HuH-7 (cell line): ENCODE measurements at regions not wholly inside any gene's neighbourhood (a gene's known extent, or its start where the extent isn't known, plus 50 kb on each side); places are given as distances from the start of the nearest gene placed in this dataset.
A peak's percentile ranks its signal among the peaks of the same experiment; 100 is the strongest.
"Not testable (repeated sequence)": the region's sequence is repeated elsewhere in the genome, so short reads cannot be mapped to it uniquely, and the experiment has no call there.

Experiments used
- DNase-seq: peaks from one replicate; pipeline ENCODE4 v3.0.0; 2011; ENCODE audit warnings: low spot score

- no peak for DNase-seq
These were observed 209.2 kb upstream of the SEMA3C start for GRCh38 chr7:81128011-81128410.

- no peak for DNase-seq
These were observed 202.0 kb upstream of the SEMA3C start for GRCh38 chr7:81120803-81121202.

DNA sequence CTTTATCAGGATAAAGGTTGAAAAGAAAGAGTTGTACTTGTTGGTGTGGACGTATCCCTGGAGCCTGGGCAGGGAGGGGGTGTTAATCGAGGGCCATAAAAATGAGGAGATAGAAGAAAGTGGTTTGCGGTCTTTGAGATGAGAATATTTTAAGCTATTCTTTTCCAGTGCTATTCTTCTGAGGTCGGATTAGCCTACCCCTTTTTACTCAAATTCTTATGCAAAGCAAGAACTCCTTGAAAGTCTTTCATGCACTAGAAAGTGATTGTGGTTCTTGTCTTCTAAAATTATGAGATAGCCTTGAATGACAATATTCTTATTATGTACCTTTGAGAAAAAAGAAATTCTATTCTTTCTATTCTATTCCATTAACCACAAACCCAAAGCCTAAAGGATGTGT is 201.3 kb upstream of the SEMA3C start:
- no peak for DNase-seq

DNA sequence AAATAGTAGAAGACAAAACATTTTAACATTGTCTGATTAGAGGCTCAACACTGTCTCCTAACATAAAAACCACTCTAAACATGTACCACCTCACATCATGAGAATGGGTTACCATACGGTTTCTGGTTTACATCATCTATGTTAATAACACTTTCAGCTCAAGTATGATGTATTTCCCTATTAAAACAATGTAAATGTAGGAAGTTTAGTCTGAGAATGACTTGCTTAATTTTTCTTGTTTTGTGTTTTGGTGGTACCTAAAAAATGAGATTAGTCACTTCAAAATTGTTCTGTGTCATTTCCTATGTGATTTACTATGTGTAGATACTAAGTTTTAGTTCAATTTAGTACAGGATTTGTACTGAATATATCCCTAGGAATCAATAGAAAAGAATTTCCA is 195.8 kb upstream of the SEMA3C start:
- DNase-seq = no peak

DNA sequence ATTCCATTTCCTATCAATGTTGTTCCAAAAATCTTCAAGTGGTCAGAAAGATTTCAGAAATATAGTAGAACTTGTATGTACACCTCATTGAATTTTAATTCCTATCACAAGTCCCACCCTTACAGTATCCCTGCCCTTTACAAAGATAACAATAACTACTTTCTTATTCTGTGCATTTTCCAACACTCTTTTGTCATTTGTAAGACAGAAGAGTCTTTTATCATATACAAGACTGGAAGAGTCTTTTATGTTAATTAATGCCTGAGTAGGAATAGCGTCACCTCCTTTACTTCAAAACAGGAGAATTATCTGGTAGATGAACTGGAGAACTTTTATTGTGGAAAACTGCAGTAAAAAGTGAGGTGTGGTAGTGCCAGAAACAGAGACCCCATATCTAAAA is 193.9 kb upstream of the SEMA3C start:
- DNase-seq = no peak

GRCh38 chr7:81111781-81112540 is 193.1 kb upstream of the SEMA3C start:
- DNase-seq = no peak

- DNase-seq = no peak
These were observed 192.5 kb upstream of the SEMA3C start for GRCh38 chr7:81111358-81111757.

DNA sequence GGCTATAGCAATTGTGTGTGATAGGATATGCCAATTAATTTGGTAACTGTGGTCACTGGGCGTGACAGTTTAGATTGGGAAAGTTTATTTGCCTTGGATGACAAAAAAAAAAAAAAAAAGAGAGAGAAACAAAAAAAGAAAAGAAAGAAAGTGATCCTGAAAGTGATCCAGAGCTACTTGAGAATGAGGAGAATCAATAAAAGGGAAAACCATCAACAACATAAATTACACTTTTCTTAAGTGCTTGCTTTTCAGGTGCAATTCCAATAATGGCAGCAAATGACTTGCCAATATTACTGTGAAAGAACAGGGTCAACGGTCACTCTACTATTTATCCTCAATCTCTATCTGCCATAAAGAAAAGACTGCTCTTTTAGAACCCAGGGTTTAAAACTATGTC is 191.8 kb upstream of the SEMA3C start:
- no peak for DNase-seq

- DNase-seq = no peak
These were observed 179.4 kb upstream of the SEMA3C start for GRCh38 chr7:81098213-81098612.

GRCh38 chr7:81094952-81095351 is 176.1 kb upstream of the SEMA3C start:
- no peak for DNase-seq

DNA sequence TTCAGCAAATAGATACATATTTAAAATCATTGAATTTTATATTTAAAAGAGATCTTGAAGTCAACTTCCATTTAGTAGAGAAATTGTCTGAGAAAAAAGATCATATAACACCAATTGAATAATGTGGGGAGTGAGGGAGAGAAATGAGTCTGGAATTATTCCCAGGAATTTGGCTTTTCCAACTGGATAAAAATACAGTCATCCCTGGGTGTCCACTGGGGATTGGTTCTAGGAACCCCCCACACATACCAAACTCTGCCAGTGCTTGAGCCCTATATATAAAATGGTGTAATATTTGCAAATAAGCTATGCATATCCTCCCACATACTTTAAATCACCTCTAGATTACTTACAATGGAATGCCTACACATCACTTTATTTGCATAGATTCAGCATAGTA is 162.8 kb upstream of the SEMA3C start:
- no peak for DNase-seq

DNA sequence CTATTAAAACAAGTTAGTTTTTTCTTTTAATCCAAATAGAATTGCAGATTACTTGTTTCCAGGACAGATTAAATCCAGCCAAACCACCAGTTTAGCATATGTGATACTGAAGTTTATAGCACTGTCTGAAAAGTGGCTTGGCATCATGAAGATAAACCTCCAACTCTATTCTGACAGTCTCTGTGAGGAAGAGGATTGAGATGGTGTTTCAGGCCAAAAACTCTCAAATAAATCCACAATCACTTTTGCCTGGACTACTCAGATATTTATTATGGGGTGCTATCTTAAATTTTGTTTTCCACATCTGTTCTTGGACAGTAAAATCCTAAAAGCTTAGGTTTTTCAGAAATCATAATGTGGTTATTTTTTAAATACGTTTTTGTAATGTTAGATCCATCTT is 161.7 kb upstream of the SEMA3C start:
- no peak for DNase-seq

- DNase-seq = no peak
These were observed 160.9 kb upstream of the SEMA3C start for GRCh38 chr7:81079746-81080145.

GRCh38 chr7:81075150-81075549 is 156.3 kb upstream of the SEMA3C start:
- DNase-seq = no peak

DNA sequence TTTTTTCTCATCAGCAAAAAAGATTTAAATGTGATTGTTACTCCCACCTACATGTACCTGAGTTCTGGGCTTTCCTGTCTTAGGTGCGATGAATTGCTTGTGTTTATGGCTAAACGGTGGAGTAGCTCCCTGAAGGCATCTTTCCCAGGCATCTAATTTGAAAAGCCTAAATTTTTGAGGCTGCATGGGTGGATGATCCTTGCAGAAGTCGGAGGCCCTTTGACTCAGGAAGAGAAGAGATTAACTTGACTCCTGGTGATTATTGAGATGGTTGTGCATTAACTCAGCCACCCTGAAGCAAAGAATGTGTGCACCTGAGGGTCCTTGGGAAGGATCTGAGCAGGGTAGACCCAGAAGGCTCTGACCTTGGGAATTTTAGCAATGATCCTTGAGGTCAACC is 155.6 kb upstream of the SEMA3C start:
- DNase-seq = no peak

DNA sequence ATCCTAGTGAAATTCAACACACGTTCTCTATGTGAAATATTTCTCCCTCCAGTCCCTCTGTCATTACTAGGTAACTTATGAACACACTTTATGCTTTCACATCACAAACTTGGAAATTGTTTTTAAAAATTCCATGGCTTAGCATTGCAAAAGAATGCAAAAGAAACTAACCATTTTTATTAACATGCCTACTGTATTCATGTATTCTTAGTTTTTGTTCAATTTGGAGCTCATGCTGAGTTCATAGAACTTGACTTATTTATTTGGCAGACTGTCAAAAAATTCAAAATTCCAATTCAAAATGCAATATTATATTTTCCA is 155.0 kb upstream of the SEMA3C start:
- no peak for DNase-seq

DNA sequence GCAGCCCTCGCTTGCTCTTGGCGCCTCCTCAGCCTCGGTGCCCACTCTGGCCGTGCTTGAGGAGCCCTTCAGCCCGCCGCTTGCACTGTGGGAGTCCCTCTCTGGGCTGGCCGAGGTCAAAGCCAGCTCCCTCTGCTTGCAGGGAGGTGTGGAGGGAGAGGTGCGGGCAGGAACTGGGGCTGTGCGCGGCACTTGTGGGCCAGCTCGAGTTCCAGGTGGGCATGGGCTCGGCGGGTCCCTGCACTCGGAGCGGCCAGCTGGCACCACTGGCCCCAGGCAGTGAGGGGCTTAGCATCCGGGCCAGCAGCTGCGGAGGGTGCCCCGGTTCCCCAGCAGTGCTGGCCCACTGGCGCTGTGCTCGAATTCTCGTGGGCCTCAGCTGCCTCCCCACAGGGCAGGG is 152.1 kb upstream of the SEMA3C start:
- no peak for DNase-seq

GRCh38 chr7:81066797-81067196 is 147.9 kb upstream of the SEMA3C start:
- no peak for DNase-seq

GRCh38 chr7:81064426-81064825 is 145.6 kb upstream of the SEMA3C start:
- peak; percentile 38 for DNase-seq

DNA sequence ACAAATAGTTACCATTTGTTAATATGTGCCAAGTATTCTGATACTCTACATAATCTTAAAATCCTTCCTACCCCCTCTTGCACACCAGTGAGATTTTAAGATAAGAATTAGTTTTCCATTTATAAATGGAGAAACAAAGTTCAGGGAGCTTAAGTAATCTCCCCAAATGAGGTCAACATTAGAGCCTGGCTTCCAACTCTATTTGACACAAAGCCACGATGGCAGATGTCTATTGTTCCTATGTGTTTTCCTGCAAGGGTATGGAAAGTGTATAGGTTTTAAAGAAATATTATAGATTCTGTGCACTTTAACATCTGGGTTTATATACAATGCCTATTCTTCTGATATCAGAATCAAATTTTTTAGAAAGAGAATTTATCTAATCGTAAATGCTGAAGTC is 143.9 kb upstream of the SEMA3C start:
- no peak for DNase-seq

DNA sequence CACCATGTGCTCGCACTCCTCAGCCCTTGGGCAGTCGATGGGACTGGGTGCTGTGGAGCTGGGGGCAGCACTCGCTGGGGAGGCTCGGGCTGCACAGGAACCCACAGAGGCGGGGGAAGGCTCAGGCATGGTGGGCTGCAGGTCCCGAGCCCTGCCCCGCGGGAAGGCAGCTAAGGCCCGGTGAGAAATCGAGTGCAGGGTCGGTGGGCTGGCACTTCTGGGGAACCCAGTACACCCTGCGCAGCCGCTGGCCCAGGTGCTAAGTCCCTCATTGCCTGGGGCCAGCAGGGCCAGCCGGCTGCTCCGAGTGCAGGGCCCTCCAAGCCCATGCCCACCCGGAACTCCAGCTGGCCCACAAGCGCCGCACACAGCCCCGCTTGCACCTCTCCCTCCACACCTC is 138.6 kb upstream of the SEMA3C start:
- DNase-seq = not testable (repeated sequence)

GRCh38 chr7:81053623-81054022 is 134.8 kb upstream of the SEMA3C start:
- DNase-seq = no peak

GRCh38 chr7:81051811-81052413 is 133.1 kb upstream of the SEMA3C start:
- no peak for DNase-seq

DNA sequence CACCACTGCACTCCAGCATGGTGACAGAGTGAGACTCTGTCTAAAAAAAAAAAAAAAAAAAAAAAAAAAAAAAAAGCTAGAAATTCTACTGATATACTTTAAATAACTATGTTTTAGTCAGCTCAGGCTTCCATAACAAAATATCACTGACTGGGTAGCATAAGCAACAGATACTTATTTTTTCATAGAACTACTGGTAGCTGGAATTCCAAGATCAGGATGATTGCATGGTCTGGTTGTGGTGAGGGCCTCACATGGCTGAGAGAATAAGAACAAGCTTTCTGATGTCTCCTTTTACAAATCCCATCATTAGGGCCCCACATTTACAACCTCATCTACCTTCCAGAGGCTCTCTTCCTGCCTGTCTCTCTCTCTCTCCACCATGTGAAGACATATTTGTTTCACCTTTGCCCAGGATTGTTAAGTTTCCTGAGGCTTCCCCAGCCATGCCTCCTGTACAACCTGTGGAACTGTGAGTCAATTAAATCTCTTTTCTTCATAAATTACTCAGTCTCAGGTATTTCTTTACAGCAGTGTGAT is 126.7 kb upstream of the SEMA3C start:
- no peak for DNase-seq
